Liver (tissue), 8 donors: ENCODE measurements at regions not wholly inside any gene's neighbourhood (a gene's known extent, or its start where the extent isn't known, plus 50 kb on each side); places are given as distances from the start of the nearest gene placed in this dataset.

Experiments
- DNase-seq: peaks from one replicate; pipeline ENCODE4 v3.0.0-alpha.2; 2017; ENCODE audit warnings: low spot score
- H3K27ac ChIP-seq, 2 donors: one replicate each; pipeline ENCODE4 v1.7.0; 2013; ENCODE audit warnings: inconsistent platforms in 2 of 2, low read length in 2 of 2, control low read depth in 1 of 2, low read depth in 1 of 2, mild to moderate bottlenecking in 1 of 2
- H3K27me3 ChIP-seq, 4 donors: one replicate each; pipeline versions ENCODE4 v1.6.1 to v1.7.0; 2013; ENCODE audit warnings: low read length in 3 of 4, inconsistent platforms in 1 of 4, mild to moderate bottlenecking in 1 of 4, moderate library complexity in 1 of 4; ENCODE audit not compliant: control insufficient read depth in 4 of 4, insufficient read depth in 4 of 4
- H3K36me3 ChIP-seq, 4 donors: one replicate each; pipeline versions ENCODE4 v1.6.1 to v1.7.0; 2013; ENCODE audit warnings: low read length in 3 of 4, mild to moderate bottlenecking in 3 of 4, low read depth in 1 of 4, moderate library complexity in 1 of 4; ENCODE audit not compliant: control insufficient read depth in 4 of 4, insufficient read depth in 3 of 4
- H3K4me1 ChIP-seq, 4 donors: one replicate each; pipeline versions ENCODE4 v1.6.1 to v1.7.0; 2013; ENCODE audit warnings: low read length in 3 of 4, mild to moderate bottlenecking in 3 of 4, moderate library complexity in 1 of 4; ENCODE audit not compliant: control insufficient read depth in 4 of 4, insufficient read depth in 4 of 4
- H3K4me3 ChIP-seq, 3 donors: one replicate each; pipeline versions ENCODE4 v1.6.1 to v1.7.0; 2013; ENCODE audit warnings: low read length in 3 of 3, control low read depth in 1 of 3, low read depth in 1 of 3, mild to moderate bottlenecking in 1 of 3
- H3K9ac ChIP-seq, 2 donors: one replicate each; pipeline ENCODE4 v1.7.0; 2013; ENCODE audit warnings: low read length in 2 of 2, mild to moderate bottlenecking in 2 of 2, moderate library complexity in 2 of 2, control low read depth in 1 of 2, low read depth in 1 of 2
- H3K9me3 ChIP-seq, 4 donors: one replicate each; pipeline versions ENCODE4 v1.6.1 to v1.7.0; 2013; ENCODE audit warnings: low read length in 3 of 4; ENCODE audit not compliant: control insufficient read depth in 4 of 4
- ATF3 ChIP-seq: IDR thresholded peaks from 2 replicates; pipeline ENCODE4 v1.6.1; 2016; ENCODE audit warnings: antibody characterized with exemption
- CTCF ChIP-seq: fragments of 150-350 bp; IDR thresholded peaks from 2 replicates; pipeline ENCODE4 v1.5.1; 2017; ENCODE audit warnings: improper control_type of control experiment, low read depth, low read length; ENCODE audit not compliant: missing input control
- EGR1 ChIP-seq, 2 donors: IDR thresholded peaks; 2 replicates each; pipeline ENCODE4 v1.6.1; 2016 to 2018; ENCODE audit warnings: antibody characterized with exemption in 2 of 2, low read depth in 2 of 2
- FOXA1 ChIP-seq: IDR thresholded peaks from 2 replicates; pipeline ENCODE4 v1.6.1; 2016; ENCODE audit warnings: antibody characterized with exemption
- FOXA2 ChIP-seq: IDR thresholded peaks from 2 replicates; pipeline ENCODE4 v1.6.1; 2016; ENCODE audit warnings: antibody characterized with exemption
- GABPA ChIP-seq, 2 donors: IDR thresholded peaks in 1 of 2; conservative IDR thresholded peaks in 1 of 2; 2 replicates each; pipeline ENCODE4 v1.6.1; 2016; ENCODE audit warnings: antibody characterized with exemption in 2 of 2, mild to moderate bottlenecking in 1 of 2, moderate library complexity in 1 of 2
- HNF4A ChIP-seq, 2 donors: conservative IDR thresholded peaks; 2 replicates each; pipeline ENCODE4 v1.6.1; 2016; ENCODE audit warnings: antibody characterized with exemption in 2 of 2, mild to moderate bottlenecking in 2 of 2
- HNF4G ChIP-seq: IDR thresholded peaks from 2 replicates; pipeline ENCODE4 v1.6.1; 2016; ENCODE audit warnings: antibody characterized with exemption
- JUND ChIP-seq, 2 donors: IDR thresholded peaks; 2 replicates each; pipeline ENCODE4 v1.6.1; 2016; ENCODE audit warnings: antibody characterized with exemption in 2 of 2
- MAX ChIP-seq: IDR thresholded peaks from 2 replicates; pipeline ENCODE4 v1.6.1; 2016; ENCODE audit warnings: antibody characterized with exemption
- RAD21 ChIP-seq, 2 donors: IDR thresholded peaks; 2 replicates each; pipeline ENCODE4 v1.6.1; 2016; ENCODE audit warnings: antibody characterized with exemption in 2 of 2, mild to moderate bottlenecking in 2 of 2
- REST ChIP-seq: IDR thresholded peaks from 2 replicates; pipeline ENCODE4 v1.6.1; 2016; ENCODE audit warnings: antibody characterized with exemption, mild to moderate bottlenecking
- RXRA ChIP-seq, 2 donors: IDR thresholded peaks; 2 replicates each; pipeline ENCODE4 v1.6.1; 2017 to 2018; ENCODE audit warnings: antibody characterized with exemption in 2 of 2, mild to moderate bottlenecking in 1 of 2
- SP1 ChIP-seq: IDR thresholded peaks from 2 replicates; pipeline ENCODE4 v1.6.1; 2018; ENCODE audit warnings: antibody characterized with exemption, mild to moderate bottlenecking
- TAF1 ChIP-seq: conservative IDR thresholded peaks from 2 replicates; pipeline ENCODE4 v1.6.1; 2016; ENCODE audit warnings: antibody characterized with exemption, mild to moderate bottlenecking
- YY1 ChIP-seq: IDR thresholded peaks from 2 replicates; pipeline ENCODE4 v1.6.1; 2016; ENCODE audit warnings: antibody characterized with exemption, mild to moderate bottlenecking
- ZBTB33 ChIP-seq: IDR thresholded peaks from 2 replicates; pipeline ENCODE4 v1.6.1; 2016; ENCODE audit warnings: antibody characterized with exemption
- WGBS: extraction: QIAGEN DNeasy Blood & Tissue Kit; methylation state at CpG from one replicate; pipeline ENCODE4 v1.1.7; 2013; 5-methylcytosine and 5-hydroxymethylcytosine counted together
- donor health status: healthy.
- donor health status: healthy.
- donor health status: healthy.
- donor health status: healthy.
- donor health status: healthy.

- Histone ChIP-seq H3K27ac (no peak overlapping the region), H3K9me3 (no peaks in the 10 kb centered on the region), H3K4me1 (peaks cover 2 to 20% (median 4%) of the 10 kb centered on the region in 4 donors), H3K27me3 (no peaks in the 10 kb centered on the region), H3K9ac (no peak overlapping the region), H3K4me3 (no peak overlapping the region), H3K36me3 (no peaks in the 10 kb centered on the region)
- DNase-seq, result no peak
- peak in 1 of 2 donors; percentile 23 for TF ChIP-seq RAD21 (IDR thresholded peaks at IDR 0.05)
- no peak for TF ChIP-seq RXRA (IDR thresholded peaks at IDR 0.05)
- TF ChIP-seq YY1, result no peak
- WGBS, result 35% methylated on average over 2 of the region's 2 CpGs
These were observed 168.3 kb downstream of the DUSP6 start for GRCh38 chr12:89183985-89184435.

- H3K36me3 ChIP-seq, result no peaks in the 10 kb centered on the region
- H3K9me3 ChIP-seq, result no peaks in the 10 kb centered on the region
- H3K4me3 ChIP-seq, result no peak overlapping the region
- TF ChIP-seq REST (no peak), YY1 (no peak), FOXA1 (no peak), ATF3 (no peak), CTCF (no peak), MAX (no peak), FOXA2 (no peak), RXRA (IDR thresholded peaks at IDR 0.05) (no peak), JUND (IDR thresholded peaks at IDR 0.05) (no peak), RAD21 (IDR thresholded peaks at IDR 0.05) (no peak), HNF4G (no peak), SP1 (no peak), ZBTB33 (no peak), EGR1 (IDR thresholded peaks at IDR 0.05; ENCODE audit: low read depth in 2 of 2) (no peak), HNF4A (conservative IDR thresholded peaks at IDR 0.05) (no peak), GABPA (IDR thresholded peaks at IDR 0.05 in 1 of 2, conservative IDR thresholded peaks at IDR 0.05 in 1 of 2) (no peak), TAF1 (no peak)
- no peaks in the 10 kb centered on the region for H3K27me3 ChIP-seq
- WGBS, result 78% methylated on average over 2 of the region's 2 CpGs
- H3K4me1 ChIP-seq, result peaks cover 2 to 20% (median 4%) of the 10 kb centered on the region in 4 donors
- DNase-seq, result no peak
- no peak overlapping the region for H3K9ac ChIP-seq
- no peak overlapping the region for H3K27ac ChIP-seq
These were observed 170.9 kb downstream of the DUSP6 start for GRCh38 chr12:89181271-89181920.
